MCF 10A (cell line): ENCODE measurements at regions not wholly inside any gene's neighbourhood (a gene's known extent, or its start where the extent isn't known, plus 50 kb on each side); places are given as distances from the start of the nearest gene placed in this dataset.

Experiments used
- BruUV-seq: library from RNA; stranded (reverse); fragments of 400-500 nt; replicated peaks from 2 replicates; lab custom pipeline; 2021; lab: Mats Ljungman, UMichigan
- CTCF ChIA-PET: fragments of 300-600 bp; sonication (Branson Sonifier 250); formaldehyde crosslinking; extraction: SDS; loops from one replicate; lab custom pipeline; 2021; ENCODE audit warnings: antibody characterized with exemption, inconsistent platforms; lab: Yijun Ruan, JAX
- POLR2A ChIA-PET: fragments of 300-600, 350-650 bp; sonication (Branson Sonifier 250); formaldehyde crosslinking; extraction: SDS; loops from one replicate; lab custom pipeline; 2020; ENCODE audit warnings: antibody characterized with exemption, inconsistent platforms; lab: Yijun Ruan, JAX
- DNase-seq: peaks from one replicate; pipeline ENCODE4 v3.0.0-alpha.2; 2018; ENCODE audit not compliant: unreplicated experiment
- H3K27ac Mint-ChIP-seq: one replicate; pipeline ENCODE4 v1.8.0; 2022; ENCODE audit warnings: mild to moderate bottlenecking, low read depth, mixed read lengths; ENCODE audit not compliant: unreplicated experiment
- H3K27me3 Mint-ChIP-seq: one replicate; pipeline ENCODE4 v1.8.0; 2022; ENCODE audit warnings: mixed read lengths; ENCODE audit not compliant: insufficient read depth, unreplicated experiment
- H3K36me3 Mint-ChIP-seq: one replicate; pipeline ENCODE4 v1.8.0; 2022; ENCODE audit warnings: mild to moderate bottlenecking, moderate library complexity, mixed read lengths; ENCODE audit not compliant: insufficient read depth, unreplicated experiment
- H3K4me1 Mint-ChIP-seq: one replicate; pipeline ENCODE4 v1.8.0; 2022; ENCODE audit warnings: mixed read lengths; ENCODE audit not compliant: insufficient read depth, unreplicated experiment
- H3K4me3 Mint-ChIP-seq: one replicate; pipeline ENCODE4 v1.8.0; 2022; ENCODE audit warnings: mild to moderate bottlenecking, moderate library complexity, mixed read lengths; ENCODE audit not compliant: unreplicated experiment
- H3K9me3 Mint-ChIP-seq: one replicate; pipeline ENCODE4 v1.8.0; 2022; ENCODE audit warnings: mixed read lengths; ENCODE audit not compliant: unreplicated experiment
- intact Hi-C: fragments of 100-400 bp; cut with micrococcal nuclease; formaldehyde crosslinking; loops from 2 replicates; pipeline ENCODE4 v1.14.1; 2022
- TF ChIP-seq, protein P1 (sequence below): fragments of 200-600 bp; IDR thresholded peaks from one replicate; pipeline ENCODE4 v1.8.0; 2022; ENCODE audit warnings: antibody characterized with exemption, mild to moderate bottlenecking; ENCODE audit not compliant: unreplicated experiment

DNA sequence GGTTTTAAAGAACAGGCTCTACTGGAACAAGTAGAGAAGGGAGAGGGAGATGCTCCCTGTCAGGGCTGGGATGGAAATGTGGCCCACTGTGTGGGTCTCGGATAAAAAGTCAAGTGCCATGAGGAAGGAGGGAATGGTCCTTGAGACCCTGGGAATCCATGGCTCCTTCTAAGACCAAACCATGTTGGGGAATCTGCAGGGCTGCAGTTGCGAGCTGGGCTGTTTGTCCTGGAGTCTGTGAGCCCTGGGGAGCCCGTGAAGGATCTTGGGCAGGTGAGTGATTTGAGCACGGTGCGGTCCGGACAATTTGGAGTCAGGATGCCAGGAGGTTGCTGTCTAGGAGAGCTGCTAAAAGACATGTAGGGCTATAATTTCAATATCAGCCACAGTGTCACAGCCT is 359.4 kb downstream of the FGF9 start:
- H3K4me3 Mint-ChIP-seq = no peak overlapping the region
- TF ChIP-seq, protein P1, sequence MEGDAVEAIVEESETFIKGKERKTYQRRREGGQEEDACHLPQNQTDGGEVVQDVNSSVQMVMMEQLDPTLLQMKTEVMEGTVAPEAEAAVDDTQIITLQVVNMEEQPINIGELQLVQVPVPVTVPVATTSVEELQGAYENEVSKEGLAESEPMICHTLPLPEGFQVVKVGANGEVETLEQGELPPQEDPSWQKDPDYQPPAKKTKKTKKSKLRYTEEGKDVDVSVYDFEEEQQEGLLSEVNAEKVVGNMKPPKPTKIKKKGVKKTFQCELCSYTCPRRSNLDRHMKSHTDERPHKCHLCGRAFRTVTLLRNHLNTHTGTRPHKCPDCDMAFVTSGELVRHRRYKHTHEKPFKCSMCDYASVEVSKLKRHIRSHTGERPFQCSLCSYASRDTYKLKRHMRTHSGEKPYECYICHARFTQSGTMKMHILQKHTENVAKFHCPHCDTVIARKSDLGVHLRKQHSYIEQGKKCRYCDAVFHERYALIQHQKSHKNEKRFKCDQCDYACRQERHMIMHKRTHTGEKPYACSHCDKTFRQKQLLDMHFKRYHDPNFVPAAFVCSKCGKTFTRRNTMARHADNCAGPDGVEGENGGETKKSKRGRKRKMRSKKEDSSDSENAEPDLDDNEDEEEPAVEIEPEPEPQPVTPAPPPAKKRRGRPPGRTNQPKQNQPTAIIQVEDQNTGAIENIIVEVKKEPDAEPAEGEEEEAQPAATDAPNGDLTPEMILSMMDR = no peak

DNA sequence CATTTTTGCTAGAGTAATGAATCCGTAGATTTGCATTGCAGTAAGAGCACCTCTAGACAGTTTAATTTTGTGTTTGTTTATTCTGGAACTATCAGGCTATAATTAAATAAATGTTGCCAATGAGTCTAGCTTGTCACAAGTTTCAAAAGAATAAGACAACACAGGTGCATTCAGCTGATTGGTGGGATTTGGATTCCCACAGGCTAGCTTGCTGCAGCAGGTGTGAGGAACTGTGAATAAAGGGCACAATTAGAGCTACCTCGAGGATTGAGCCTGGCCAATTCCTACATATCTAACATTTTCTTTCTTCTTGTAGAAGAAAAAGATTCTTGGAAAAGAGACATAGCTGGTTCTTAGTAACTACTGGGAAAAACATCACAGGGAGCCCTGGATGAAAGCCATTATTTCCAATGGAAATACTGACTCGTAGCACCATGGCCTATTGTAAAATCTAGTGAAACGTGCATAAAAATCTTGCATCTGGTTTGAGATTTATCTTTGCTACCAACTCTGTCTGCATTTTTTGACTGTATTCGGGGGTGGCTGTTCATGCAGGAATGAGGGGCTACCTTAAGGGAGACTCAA is 360.9 kb downstream of the FGF9 start:
- CTCF ChIA-PET = interaction anchor here (0.6 kb wide), 1 partner anchor 155 kb away, joined by 3 read pairs; no protein-coding TSS in a partner anchor
- BruUV-seq = no TSS peak
- intact Hi-C loops = no loop called here
- Mint-ChIP-seq H3K4me3 (no peak overlapping the region), H3K27me3 (peaks cover 12% of the 10 kb centered on the region), H3K9me3 (no peaks in the 10 kb centered on the region), H3K36me3 (no peaks in the 10 kb centered on the region), H3K4me1 (no peaks in the 10 kb centered on the region), H3K27ac (no peak overlapping the region)
- TF ChIP-seq, protein P1 = no peak
- POLR2A ChIA-PET = no interaction called here
- no peak for DNase-seq

More for the DNA sequence above, 359.4 kb downstream of the FGF9 start:
- no TSS peak for BruUV-seq
- ChIA-PET POLR2A (no interaction called here), CTCF (no interaction called here)
- Mint-ChIP-seq H3K9me3 (no peaks in the 10 kb centered on the region), H3K27ac (no peak overlapping the region), H3K4me1 (no peaks in the 10 kb centered on the region), H3K27me3 (peaks cover 12% of the 10 kb centered on the region), H3K36me3 (no peaks in the 10 kb centered on the region)
- intact Hi-C loops = no loop called here
- no peak for DNase-seq

DNA sequence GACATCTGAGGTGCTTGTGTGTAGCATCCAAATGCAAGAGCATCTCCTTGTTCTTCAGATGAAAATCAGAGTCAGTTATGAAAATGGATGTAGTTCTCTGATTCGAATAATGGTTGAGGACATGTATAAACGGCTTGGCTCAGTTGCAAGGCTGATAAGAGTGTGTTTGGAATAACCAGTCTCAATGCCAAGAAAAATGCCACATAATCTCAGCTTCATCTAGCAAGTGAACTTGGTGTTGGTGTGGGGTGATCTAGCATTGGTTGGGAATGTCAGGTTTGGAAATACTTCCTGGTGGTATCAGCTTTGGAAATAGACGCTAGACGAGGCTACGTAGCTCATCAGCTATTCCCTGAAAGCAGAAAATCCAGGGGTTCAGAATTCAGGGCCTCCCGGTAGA is 362.0 kb downstream of the FGF9 start:
- Mint-ChIP-seq H3K4me3 (no peak overlapping the region), H3K4me1 (no peaks in the 10 kb centered on the region), H3K27ac (no peak overlapping the region), H3K36me3 (no peaks in the 10 kb centered on the region), H3K9me3 (no peaks in the 10 kb centered on the region), H3K27me3 (peaks cover 12% of the 10 kb centered on the region)
- ChIA-PET CTCF (no interaction called here), POLR2A (no interaction called here)
- TF ChIP-seq, protein P1 = no peak
- intact Hi-C loops = no loop called here
- no TSS peak for BruUV-seq
- no peak for DNase-seq

DNA sequence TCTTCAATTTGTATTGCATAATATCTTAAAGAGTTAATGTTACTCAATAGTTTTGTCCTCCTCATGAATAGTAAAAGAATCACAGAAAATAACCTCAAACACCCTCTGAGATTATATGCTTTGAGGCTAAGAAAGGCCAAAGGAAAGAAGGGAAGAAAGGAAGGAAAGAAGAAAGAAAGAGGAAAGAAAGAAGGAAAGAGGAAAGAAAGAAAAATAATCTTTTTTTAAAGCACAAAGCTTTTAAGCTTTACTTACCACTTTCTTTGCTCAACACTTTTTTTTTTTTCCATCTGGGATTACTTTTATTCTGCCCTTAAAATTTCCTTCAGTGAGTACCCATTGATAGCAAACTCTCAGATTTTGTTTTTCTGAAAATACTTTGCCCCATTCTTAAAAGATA is 369.1 kb downstream of the FGF9 start:
- Mint-ChIP-seq H3K36me3 (no peaks in the 10 kb centered on the region), H3K9me3 (no peaks in the 10 kb centered on the region), H3K27me3 (no peaks in the 10 kb centered on the region), H3K4me3 (no peak overlapping the region), H3K4me1 (no peaks in the 10 kb centered on the region), H3K27ac (no peak overlapping the region)
- intact Hi-C loops = no loop called here
- DNase-seq = no peak
- ChIA-PET CTCF (no interaction called here), POLR2A (no interaction called here)
- TF ChIP-seq, protein P1 = no peak
- BruUV-seq = no TSS peak
